B cell (primary cell): ENCODE measurements at regions not wholly inside any gene's neighbourhood (a gene's known extent, or its start where the extent isn't known, plus 50 kb on each side); places are given as distances from the start of the nearest gene placed in this dataset.

Source experiments
- EZH2 ChIP-seq: IDR thresholded peaks from 2 replicates; pipeline ENCODE4 v1.6.1; 2012; ENCODE audit warnings: borderline replicate concordance, low read depth, mild to moderate bottlenecking, moderate library complexity, low read length; ENCODE audit not compliant: insufficient read depth, poor library complexity, severe bottlenecking
- TF ChIP-seq, protein P1 (sequence below): fragments of 200-600 bp; IDR thresholded peaks from one replicate; pipeline ENCODE4 v1.8.0; 2022; ENCODE audit warnings: antibody characterized with exemption, mild to moderate bottlenecking

DNA sequence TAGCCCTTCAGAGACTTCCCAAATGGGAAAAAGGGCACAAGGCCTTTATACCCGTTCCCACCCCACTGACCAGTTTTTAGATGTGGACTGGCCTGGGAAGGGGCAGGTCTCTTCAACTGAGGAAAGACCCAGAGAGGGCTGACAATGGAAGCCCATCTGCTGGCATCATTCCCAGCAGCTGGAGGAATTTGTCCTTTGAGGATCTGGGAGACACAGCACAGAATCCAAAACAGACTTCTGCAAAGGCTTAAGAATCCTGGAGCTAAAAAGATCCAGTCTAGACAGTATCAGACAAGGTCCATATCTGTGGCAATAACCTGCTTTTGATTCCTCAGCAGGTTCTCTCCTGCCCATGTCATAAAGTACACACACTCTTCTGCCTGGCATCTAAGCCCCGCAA is 329.2 kb downstream of the TMEM167A start:
- TF ChIP-seq, protein P1, sequence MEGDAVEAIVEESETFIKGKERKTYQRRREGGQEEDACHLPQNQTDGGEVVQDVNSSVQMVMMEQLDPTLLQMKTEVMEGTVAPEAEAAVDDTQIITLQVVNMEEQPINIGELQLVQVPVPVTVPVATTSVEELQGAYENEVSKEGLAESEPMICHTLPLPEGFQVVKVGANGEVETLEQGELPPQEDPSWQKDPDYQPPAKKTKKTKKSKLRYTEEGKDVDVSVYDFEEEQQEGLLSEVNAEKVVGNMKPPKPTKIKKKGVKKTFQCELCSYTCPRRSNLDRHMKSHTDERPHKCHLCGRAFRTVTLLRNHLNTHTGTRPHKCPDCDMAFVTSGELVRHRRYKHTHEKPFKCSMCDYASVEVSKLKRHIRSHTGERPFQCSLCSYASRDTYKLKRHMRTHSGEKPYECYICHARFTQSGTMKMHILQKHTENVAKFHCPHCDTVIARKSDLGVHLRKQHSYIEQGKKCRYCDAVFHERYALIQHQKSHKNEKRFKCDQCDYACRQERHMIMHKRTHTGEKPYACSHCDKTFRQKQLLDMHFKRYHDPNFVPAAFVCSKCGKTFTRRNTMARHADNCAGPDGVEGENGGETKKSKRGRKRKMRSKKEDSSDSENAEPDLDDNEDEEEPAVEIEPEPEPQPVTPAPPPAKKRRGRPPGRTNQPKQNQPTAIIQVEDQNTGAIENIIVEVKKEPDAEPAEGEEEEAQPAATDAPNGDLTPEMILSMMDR: no peak
- no peak for TF ChIP-seq EZH2
